Nephron progenitor cell (in vitro differentiated cells): ENCODE measurements at regions not wholly inside any gene's neighbourhood (a gene's known extent, or its start where the extent isn't known, plus 50 kb on each side); places are given as distances from the start of the nearest gene placed in this dataset.

ENCODE experiments used
- DNase-seq: peaks from one replicate; pipeline ENCODE4 v3.0.0; 2021
- H3K27ac Mint-ChIP-seq: 2 replicates; pipeline ENCODE4 v1.8.0; 2021; ENCODE audit warnings: mild to moderate bottlenecking, moderate library complexity, mixed read lengths
- H3K27me3 Mint-ChIP-seq: 2 replicates; pipeline ENCODE4 v1.8.0; 2021; ENCODE audit warnings: mild to moderate bottlenecking, low read depth, mixed read lengths; ENCODE audit not compliant: poor library complexity
- H3K36me3 Mint-ChIP-seq: 2 replicates; pipeline ENCODE4 v1.8.0; 2021; ENCODE audit warnings: low read depth, mixed read lengths
- H3K4me1 Mint-ChIP-seq: 2 replicates; pipeline ENCODE4 v1.8.0; 2021; ENCODE audit warnings: mixed read lengths
- H3K4me3 Mint-ChIP-seq: 2 replicates; pipeline ENCODE4 v1.8.0; 2021; ENCODE audit warnings: mild to moderate bottlenecking, moderate library complexity, mixed read lengths
- H3K9me3 Mint-ChIP-seq: 2 replicates; pipeline ENCODE4 v1.8.0; 2021; ENCODE audit warnings: mild to moderate bottlenecking, moderate library complexity, mixed read lengths
- TF ChIP-seq, protein P1 (sequence below): fragments of 200-600 bp; sonication (generic); IDR thresholded peaks from 2 replicates; pipeline ENCODE4 v1.5.0; 2021; ENCODE audit warnings: antibody characterized with exemption

DNA sequence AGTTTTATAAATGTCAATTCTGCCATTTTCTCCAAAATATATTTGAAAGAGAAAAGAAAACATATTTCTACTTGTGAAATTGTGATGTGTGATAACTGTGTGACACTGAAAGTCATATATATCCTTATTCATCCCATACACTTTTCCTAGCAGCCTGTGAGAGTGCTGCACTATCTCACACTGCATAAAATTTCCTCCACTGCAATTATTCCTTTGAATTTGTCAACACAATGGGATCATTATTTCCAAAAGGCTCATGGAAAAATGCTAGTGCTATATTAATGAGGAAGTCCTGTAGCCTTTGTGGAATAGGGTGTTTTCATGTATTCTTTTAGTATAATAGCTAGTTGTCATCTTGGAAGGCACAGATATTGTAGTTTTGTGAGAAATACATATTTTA lies 504.1 kb downstream of the RPL10L start:
- no peak overlapping the region for H3K27ac Mint-ChIP-seq
- no peaks in the 10 kb centered on the region for H3K36me3 Mint-ChIP-seq
- H3K4me3 Mint-ChIP-seq = no peak overlapping the region

GRCh38 chr14:46147024-46147423 lies 504.6 kb downstream of the RPL10L start:
- no peaks in the 10 kb centered on the region for H3K36me3 Mint-ChIP-seq
- no peak overlapping the region for H3K4me3 Mint-ChIP-seq
- peaks cover 15% of the 10 kb centered on the region for H3K9me3 Mint-ChIP-seq
- no peak overlapping the region for H3K27ac Mint-ChIP-seq
- H3K4me1 Mint-ChIP-seq = no peaks in the 10 kb centered on the region
- TF ChIP-seq, protein P1, sequence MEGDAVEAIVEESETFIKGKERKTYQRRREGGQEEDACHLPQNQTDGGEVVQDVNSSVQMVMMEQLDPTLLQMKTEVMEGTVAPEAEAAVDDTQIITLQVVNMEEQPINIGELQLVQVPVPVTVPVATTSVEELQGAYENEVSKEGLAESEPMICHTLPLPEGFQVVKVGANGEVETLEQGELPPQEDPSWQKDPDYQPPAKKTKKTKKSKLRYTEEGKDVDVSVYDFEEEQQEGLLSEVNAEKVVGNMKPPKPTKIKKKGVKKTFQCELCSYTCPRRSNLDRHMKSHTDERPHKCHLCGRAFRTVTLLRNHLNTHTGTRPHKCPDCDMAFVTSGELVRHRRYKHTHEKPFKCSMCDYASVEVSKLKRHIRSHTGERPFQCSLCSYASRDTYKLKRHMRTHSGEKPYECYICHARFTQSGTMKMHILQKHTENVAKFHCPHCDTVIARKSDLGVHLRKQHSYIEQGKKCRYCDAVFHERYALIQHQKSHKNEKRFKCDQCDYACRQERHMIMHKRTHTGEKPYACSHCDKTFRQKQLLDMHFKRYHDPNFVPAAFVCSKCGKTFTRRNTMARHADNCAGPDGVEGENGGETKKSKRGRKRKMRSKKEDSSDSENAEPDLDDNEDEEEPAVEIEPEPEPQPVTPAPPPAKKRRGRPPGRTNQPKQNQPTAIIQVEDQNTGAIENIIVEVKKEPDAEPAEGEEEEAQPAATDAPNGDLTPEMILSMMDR = no peak
- peaks cover 3% of the 10 kb centered on the region for H3K27me3 Mint-ChIP-seq
- no peak for DNase-seq

More for the DNA sequence above, 504.1 kb downstream of the RPL10L start:
- peaks cover 15% of the 10 kb centered on the region for H3K9me3 Mint-ChIP-seq
- H3K27me3 Mint-ChIP-seq = peaks cover 3% of the 10 kb centered on the region
- H3K4me1 Mint-ChIP-seq = no peaks in the 10 kb centered on the region
- DNase-seq = no peak
- TF ChIP-seq, protein P1 = no peak

DNA sequence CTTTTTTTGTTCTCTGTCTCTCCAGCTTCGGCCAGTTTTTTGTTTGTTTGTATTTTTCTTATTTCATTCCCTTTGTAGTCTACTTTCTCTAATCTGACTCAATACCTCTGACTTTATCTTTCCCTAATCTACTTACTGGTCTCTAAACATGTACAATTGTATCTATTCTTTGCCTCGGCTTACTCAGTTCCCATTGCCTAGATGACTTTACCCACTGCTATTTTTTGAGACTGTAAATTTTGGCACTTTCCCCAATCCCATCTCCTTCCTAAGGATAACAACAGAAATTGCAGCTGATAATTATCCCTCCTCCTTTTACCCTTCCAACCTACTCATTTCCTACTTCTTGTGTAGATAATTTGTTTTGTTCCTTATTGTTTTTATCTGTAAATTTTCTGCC lies 511.1 kb downstream of the RPL10L start:
- H3K9me3 Mint-ChIP-seq = no peaks in the 10 kb centered on the region
- H3K27ac Mint-ChIP-seq = no peak overlapping the region
- H3K4me1 Mint-ChIP-seq = no peaks in the 10 kb centered on the region
- no peak for DNase-seq
- TF ChIP-seq, protein P1 = no peak
- H3K4me3 Mint-ChIP-seq = no peak overlapping the region
- H3K36me3 Mint-ChIP-seq = no peaks in the 10 kb centered on the region
- peaks cover 3% of the 10 kb centered on the region for H3K27me3 Mint-ChIP-seq

GRCh38 chr14:46139649-46140048 lies 511.9 kb downstream of the RPL10L start:
- Mint-ChIP-seq H3K4me1 (no peaks in the 10 kb centered on the region), H3K4me3 (no peak overlapping the region), H3K27me3 (peaks cover 3% of the 10 kb centered on the region), H3K27ac (no peak overlapping the region), H3K9me3 (no peaks in the 10 kb centered on the region), H3K36me3 (no peaks in the 10 kb centered on the region)
- DNase-seq = no peak
- TF ChIP-seq, protein P1 = no peak

DNA sequence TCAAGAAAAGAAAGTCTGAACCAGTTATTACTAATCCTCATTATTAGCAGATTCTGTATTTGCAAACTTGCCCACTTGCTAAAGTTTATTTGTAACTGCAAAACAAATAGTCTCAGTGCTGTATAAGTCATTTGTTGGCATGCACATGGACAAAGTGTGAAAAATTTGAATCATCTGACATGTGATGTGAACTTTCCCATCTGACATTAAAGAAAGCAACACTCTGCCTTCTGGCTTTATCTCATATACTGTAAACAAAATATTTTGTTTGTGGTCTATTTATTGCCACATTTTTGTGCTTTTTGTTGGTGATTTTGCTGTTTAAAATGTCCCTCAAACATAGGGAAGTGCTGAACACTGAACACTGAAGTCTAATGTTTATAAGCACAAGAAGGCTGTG lies 513.8 kb downstream of the RPL10L start:
- H3K4me3 Mint-ChIP-seq = no peak overlapping the region

GRCh38 chr14:46136456-46136855 lies 515.1 kb downstream of the RPL10L start:
- no peaks in the 10 kb centered on the region for H3K36me3 Mint-ChIP-seq
- H3K4me3 Mint-ChIP-seq = no peak overlapping the region
- no peaks in the 10 kb centered on the region for H3K27me3 Mint-ChIP-seq
- H3K27ac Mint-ChIP-seq = no peak overlapping the region
- DNase-seq = no peak
- TF ChIP-seq, protein P1 = no peak
- H3K4me1 Mint-ChIP-seq = no peaks in the 10 kb centered on the region
- H3K9me3 Mint-ChIP-seq = no peaks in the 10 kb centered on the region

More for the DNA sequence above, 513.8 kb downstream of the RPL10L start:
- DNase-seq = no peak
- Mint-ChIP-seq H3K9me3 (no peaks in the 10 kb centered on the region), H3K36me3 (no peaks in the 10 kb centered on the region), H3K27ac (no peak overlapping the region), H3K27me3 (no peaks in the 10 kb centered on the region), H3K4me1 (no peaks in the 10 kb centered on the region)
- TF ChIP-seq, protein P1 = no peak
